NCI-H510A (cell line): ENCODE measurements at regions not wholly inside any gene's neighbourhood (a gene's known extent, or its start where the extent isn't known, plus 50 kb on each side); places are given as distances from the start of the nearest gene placed in this dataset.
"Not testable (repeated sequence)": the region's sequence is repeated elsewhere in the genome, so short reads cannot be mapped to it uniquely, and the experiment has no call there.

Experiments
- DNase-seq: peaks from one replicate; lab custom pipeline; 2025; lab: John Stamatoyannopoulos, UW

DNA sequence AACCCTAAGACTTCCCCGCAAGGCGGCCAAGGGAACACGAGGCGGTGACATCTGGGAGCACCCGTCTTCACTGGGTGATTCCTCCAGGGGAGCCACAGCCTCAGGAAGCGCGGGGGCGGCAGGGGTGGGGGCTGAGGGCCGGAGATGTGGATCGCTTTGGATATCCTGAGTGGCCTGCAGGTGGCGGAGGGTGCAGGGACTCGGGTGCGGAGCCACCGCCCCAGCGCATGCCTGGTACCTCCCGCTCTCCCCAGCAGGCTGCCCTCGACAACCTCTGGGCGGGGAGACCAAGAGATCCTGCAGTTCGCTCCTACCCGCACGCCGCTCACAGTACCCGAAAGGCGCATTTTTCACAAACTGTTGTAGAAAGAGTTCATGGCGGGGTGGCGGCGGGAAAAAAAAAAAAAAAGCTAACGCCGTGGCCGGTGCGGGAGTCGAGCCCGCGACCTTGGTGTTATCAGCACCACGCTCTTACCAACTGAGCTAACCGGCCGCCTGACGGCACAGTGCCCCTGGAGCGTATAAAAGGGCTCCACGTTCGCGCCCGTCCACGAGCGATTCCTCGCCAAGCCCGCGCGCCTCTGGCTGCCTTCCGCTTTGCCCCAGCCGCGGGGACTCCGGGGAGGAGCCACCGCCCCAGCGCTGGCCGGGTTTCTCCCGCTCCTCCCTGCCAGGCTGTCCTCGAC lies 124.7 kb upstream of the PRKX start:
- DNase-seq, result not testable (repeated sequence)

DNA sequence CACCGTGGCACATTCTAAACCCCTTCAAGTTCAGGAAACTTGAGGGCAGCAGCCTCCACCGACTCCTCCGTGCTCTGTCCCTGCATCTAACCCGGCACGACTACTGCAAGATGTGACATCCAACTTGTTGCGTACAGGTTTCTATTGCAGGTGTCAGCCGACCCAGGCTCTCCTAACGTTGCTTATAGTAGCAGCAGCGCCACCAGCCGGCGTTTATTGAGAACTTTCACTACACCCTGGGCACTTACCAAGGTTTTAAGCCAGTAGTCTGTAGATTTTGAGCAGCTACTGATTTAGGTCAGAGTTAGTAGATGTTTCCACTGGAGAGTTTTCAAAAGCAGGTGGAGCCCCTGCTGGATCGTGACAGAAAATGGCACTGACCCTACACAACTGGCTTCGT lies 123.8 kb upstream of the PRKX start:
- DNase-seq, result not testable (repeated sequence)

DNA sequence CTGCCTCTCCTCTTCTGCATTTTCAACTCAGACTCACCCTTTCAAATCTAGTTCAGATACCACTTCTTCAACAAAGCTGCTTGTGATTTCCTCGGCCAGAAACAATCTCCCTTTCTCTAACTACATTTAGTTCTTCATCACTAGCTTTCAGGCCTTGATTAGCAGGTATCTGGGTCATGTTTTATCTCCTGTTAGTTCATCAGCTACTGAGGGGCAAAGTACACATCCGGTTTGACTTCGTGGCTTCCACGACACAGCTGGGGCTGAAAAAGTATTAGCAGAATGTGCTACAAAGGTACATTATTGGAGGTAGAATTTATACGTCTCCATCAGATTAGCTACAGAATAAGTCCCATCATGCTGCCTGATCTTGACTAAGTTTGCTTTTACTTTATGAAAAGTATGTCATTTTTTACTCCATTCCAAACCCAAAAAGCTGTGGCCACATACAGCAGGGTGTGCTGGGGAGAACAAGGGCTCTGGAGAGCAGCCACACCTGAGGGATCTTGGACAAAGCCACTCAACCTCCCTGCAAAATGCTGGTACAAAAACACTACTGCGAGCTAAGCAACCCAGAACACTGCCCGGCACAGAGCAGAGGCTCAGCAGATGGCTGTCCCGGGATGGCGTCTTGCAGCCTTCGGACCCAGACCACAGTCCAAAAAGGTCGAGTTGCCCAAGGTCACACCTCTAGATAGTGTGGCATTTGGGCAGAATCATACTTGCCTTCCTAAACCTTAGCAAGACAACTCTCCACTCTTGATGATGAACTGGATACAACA lies 120.5 kb upstream of the PRKX start:
- not testable (repeated sequence) for DNase-seq

DNA sequence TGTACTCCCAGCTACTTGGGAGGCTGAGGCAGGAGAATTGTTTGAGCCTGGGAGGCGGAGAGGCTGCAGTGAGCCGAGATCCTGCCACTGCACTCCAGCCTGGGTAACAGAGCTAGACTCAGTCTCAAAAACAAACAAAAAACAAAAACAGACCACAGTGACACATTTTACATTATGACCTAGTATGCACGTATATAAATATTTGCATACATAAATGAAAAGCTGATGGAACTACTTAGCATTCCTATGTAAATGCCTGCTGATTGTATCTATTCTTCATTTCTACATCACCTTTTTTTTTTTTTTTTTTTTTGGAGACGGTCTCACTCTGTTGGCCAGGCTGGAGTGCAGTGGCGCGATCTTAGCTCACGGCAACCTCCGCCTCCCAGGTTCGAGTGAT lies 116.6 kb upstream of the PRKX start:
- not testable (repeated sequence) for DNase-seq

DNA sequence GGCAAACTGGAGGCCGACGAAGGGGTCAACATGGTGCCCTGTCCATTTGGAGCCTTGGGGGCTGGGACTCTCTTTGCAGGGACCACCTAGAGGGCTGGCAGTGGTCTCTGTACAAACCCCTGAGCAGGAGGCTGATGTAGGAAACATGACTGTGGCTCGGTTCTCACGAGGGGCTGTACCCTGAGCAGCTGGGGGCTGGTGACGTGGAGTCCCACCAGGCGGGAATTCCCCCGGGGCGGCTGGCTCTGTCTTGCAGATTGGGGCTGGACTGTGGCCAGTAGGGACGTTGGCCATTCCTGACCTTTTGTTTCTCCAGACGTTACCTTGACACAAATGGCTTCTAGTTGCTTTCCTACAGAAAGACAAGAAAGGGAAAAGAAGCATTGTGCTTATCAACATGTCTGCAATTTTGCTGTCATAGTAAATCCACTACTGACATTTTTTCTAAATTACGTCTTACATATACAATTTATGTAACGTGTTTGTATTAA lies 115.6 kb upstream of the PRKX start:
- DNase-seq, result not testable (repeated sequence)

DNA sequence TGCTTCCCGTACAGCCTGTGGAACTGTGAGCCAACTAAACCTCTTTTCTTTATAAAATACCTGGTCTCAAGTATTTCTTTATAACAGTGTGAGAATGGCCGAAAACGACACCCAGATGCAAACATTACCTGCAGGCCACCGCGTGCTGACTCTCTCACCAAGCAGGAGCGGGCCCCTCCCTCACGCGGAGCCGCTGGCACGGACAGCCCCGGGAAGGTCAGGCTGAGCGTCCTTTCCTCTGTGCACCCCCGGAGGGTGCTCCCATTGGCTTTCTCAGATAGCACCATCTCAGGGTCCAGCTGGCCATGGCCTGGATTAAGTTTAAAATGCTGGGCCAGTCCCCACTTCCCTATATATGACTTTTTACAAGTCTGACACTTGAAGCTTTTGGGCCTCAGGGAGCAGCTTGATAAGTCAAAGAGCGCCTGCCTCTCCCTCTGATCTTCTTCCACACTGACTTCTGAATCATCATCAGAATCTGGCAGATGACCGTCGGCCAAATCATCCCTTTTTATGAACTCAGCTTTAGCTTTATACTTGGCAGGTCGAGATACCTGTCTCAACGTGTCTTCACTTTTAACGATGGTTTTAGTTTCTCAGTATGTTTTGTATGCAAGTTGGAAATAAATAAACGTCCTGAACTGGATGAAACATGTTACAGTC lies 115.1 kb upstream of the PRKX start:
- not testable (repeated sequence) for DNase-seq

DNA sequence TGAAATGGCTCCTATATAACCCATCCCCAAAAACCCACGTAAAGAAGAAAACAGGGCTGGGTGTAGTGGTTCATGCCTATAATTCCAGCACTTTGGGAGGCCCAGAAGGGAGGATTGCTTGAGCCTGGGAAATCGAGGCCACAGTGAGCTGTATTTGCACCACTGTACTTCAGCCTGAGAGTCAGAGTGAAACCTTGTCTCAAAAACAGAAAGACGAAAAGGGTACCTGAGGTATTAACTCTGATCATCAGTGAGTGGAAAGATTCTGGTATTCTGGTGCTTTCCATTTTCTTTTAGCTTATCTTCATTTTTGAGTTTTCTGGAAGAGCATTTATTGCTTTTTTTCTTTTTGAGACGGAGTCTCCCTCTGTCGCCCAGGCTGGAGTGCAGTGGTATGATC lies 110.6 kb upstream of the PRKX start:
- DNase-seq, result not testable (repeated sequence)

DNA sequence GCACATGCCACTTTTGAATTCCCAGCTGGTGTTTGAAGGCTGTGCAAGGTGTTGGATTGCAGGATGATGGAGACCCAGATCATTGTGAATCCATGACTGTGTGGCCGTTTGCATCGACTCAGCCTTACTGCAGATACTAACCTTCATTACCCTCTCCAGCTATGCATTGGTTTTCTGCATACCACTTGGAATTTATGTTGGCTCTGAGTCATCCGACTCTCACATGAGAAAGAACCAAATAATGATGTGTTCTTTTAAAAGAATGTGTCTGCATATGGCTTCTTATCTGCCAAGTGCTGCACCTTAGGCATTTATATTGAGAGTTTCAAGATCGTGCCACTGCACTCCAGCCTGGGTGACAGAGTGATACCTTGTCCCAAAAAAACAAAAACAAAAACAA lies 106.7 kb upstream of the PRKX start:
- DNase-seq, result no peak

DNA sequence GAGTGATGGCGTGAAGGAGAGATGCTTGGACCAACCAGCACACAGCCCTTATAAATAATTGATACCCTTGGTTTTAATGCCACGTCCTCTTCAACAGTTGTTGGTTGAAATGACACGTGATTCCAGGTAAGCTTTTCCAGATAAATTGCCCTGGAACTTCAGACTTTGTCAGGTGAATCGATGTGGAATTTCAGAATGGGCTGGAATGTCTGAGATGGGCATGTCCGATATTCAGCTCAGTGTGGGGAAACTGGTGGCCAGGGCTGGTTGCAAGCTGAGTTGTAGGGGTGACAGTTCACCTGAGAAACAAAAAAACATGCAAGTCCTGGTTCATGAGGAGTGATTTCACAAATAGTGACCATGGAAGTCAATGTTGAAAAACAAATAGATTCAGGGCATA lies 104.0 kb upstream of the PRKX start:
- DNase-seq, result not testable (repeated sequence)

DNA sequence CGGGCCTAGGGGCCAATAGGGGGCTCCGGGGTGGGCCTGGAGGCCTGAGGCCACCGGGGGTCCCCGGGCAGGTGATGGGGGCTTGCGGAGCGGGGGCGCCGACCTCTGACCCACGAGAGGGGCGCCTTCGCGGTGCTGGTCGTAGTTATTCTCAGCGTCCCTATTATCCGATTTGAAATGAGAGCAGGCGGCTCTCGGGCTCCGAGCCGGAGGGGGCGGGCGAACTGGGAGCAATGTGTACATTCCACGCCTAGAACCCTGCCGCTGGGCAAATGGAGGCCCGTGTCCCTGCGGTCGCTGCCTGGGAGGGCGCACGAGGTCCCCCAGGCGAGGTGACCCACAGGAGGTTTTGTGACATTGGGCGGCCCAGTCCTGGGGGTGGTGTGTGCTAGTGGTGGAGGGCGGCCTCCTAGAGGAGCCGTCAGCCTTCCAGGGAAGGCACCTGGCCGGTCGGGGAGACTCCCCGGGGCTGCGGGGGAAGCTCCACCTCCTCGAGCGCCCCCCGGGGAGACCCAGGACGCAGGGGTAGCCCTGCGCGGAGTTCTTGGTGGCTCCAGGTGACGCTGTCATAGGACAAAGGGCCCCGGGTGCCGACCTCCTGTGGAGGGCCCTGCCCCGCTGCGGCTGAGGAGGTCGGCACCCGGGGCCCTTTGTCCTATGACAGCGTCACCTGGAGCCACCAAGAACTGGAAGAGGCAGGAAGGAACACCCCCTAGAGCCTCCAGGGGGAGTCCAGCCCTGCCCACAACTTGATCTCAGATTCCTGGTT lies 102.6 kb upstream of the PRKX start:
- peak; percentile 44 for DNase-seq

DNA sequence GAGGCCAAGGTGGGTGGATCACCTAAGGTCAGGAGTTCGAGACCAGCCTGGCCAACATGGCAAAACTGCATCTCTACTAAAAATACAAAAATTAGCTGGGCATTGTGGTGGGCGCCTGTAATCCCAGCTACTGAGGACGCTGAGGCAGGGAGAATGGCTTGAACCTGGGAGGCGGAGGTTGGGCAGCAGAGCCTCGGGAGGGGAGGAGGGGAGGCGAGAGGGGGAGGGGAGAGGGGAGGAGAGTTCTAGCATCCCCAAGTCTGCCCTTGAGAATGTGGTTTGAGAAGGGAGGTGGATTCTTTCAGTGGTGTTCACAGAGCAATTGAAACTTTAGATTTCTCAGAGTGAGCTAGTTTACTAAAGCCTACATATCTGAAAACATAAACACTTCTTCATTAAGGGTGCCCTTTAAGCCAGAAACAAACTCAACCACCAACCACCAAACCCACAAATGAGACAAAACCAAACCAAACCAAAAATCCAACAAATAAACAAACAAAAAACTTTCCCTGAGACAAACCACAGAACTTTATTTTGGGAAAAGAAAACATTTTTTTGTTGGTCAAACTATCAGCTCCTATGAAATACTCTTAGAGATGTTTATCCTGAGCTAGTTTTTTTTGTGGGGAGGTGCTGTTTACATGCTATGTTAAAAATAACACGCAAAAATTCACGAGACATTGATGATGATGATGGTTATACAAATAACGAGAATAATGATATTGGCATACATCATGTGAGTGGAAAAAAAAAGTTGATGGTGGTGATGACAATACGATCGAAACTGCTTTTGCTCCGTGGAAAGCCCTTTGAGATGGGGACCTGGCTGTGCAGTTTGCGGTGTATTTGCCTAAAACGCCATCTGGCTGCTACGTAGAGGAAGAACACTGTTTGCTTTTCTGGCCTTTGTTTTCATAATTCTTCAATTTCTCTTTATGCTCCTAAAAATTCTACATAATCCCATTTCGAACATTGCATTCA lies 98.2 kb upstream of the PRKX start:
- no peak for DNase-seq

DNA sequence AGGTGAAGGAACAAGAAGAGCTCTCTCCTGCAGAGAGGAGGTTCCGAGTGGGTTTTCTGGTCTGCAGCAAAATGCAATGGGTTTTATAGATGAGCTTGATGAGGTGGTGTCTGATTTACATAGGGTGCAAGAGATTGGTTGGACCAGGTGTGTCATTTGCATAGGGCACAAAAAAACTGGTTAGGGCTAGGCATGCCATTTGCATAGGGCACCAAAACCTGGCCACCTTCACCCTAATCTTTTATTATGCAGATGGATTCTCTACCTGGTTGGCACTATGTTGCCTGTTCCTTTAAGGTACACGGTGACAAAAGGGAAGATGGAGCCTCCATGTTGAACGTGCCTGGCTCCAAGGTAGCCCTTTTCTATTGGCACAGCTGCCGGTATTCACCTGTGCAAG lies 94.5 kb upstream of the PRKX start:
- DNase-seq, result no peak

DNA sequence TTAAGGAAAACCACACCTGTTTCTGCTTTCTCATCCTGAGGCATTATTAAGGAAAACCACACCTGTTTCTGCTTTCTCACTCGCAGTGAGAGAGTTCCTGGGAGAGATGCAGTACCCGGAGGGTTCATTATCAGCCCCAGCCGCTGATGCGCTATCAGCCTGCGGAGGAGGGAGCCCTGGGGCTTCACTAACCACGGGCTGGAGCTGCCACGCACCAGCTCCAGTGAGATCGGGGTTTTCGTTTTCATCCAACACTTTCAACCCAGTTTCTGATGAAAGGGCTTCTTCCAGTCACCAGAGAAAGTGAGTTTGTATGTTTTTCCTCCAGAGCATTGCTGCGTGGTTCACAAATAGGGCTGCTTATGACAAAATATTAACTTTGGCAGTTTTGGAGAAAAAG lies 93.2 kb upstream of the PRKX start:
- DNase-seq, result no peak

DNA sequence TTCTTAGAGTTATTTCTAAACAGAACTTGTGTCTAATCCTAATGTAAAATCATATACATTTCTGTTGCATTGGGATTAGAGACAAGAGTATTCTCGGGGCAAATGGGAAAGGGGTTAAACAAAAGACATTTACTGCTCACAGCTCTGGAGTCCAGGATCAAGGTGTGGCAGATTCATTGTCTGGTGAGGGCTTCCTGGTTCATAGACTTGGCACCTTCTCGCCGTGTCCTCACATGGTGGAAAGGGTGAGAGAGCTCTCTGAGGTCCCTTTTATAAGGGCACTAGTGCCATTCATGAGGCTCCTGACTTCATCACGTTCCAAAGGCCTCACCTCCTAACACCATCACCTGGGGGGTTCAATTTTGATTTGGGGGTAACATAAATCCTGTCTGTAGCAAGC lies 90.3 kb upstream of the PRKX start:
- no peak for DNase-seq

DNA sequence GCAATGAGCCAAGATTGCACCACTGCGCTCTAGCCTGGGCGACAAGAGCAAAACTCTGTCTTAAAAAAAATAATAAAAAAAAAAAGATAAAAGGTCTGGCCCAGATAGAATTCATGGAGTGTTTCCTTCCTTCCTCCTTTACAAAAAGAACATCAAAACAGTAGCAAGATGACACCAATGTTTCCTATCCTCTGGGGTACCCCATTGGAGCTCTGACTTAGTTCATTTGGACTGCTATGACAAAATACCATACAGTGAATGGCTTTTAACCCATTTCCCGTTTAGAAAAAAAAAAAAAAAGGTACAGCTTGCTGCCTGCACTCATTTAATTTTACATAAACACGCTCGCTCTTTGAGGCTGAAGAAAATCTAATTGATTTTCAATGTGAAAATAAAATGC lies 89.9 kb upstream of the PRKX start:
- no peak for DNase-seq

DNA sequence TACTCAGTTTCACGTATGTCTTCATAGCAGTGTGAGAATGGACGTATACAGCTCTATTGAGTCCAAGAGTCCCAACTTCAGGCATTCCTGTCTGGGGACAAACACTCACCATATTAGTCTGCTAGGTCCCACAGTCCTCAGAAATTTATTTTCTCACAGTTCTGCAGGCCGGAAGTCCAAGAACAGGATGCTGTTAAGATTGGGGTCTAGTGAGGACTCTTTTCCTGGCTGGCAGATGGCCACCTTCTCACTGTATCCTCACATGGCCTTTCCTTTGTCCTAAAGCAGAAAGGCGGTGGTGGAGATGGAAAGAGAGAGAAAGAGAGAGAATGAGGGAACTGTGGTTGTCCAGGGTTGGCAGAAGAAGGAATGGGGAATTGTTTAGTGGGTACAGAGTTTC lies 82.0 kb upstream of the PRKX start:
- DNase-seq, result not testable (repeated sequence)

DNA sequence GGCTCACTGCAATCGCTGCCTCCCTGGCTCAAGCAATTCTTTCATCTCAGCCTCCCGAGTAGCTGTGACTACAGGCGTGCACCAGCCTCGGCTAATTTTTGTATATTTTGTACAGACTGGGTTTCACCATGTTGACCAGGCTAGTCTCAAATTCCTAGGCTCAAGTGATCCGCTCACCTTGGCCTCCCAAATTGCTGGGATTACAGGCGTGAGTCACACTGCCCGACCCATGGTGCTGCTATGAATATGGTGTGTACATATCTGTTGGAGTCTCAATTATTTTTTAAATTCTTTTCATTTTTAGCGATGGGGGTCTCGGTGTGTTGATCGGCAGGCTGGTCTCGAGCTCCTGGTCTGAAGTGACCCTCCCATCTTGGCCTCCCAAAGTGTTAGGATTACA lies 78.0 kb upstream of the PRKX start:
- no peak for DNase-seq

DNA sequence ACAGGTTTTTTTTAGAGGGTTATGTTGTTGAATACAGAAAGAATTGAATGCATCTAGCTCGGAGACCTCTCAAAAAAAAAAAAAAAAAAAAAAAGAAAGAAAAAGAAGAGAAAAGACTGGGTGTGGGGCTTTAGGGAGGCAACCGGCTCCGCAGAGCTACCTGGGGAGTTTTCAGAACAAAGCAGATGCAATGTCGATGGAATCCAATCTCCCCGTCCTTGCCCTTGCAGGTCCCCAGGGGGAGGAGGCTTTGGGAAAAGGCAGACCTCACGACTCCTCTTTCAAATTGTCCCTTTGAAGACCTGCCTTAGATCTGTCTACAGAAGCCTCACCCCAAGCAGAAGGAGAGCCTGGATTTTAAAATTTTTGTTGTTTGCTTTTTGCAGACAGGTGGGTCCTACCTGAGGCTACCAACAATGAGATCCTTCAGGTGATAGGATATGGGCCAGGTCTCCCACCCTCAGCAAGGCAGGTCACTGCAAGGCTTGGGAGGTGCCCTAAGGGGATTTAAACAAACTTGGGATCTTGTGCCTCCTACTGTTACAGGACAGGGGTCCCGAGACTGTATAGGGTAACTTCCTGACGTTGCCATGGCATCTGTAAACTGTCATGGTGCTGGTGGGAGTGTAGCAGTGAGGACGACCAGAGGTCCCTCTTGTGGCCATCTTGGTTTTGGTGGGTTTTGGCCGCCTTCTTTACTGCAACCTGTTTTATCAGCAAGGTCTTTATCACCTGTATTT lies 75.2 kb upstream of the PRKX start:
- DNase-seq, result no peak

DNA sequence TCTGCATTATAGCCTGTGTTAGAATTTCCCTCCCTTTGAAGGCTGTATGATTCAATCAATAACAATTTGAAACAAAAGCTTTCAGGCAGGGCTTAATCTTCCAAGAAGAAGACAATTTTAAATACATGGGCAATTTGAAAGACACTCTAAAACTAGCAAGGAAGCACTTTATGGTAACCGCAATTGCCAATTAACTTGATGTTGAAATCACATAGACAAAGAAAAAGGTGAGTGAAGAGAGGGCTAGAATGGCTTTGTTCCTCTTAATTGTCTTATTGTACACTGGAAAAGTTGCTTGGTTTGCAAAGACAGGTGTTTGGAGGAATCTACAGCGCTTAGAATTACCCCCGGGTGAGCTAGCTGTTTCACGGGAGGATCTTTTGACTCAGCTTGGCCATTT lies 74.4 kb upstream of the PRKX start:
- no peak for DNase-seq

DNA sequence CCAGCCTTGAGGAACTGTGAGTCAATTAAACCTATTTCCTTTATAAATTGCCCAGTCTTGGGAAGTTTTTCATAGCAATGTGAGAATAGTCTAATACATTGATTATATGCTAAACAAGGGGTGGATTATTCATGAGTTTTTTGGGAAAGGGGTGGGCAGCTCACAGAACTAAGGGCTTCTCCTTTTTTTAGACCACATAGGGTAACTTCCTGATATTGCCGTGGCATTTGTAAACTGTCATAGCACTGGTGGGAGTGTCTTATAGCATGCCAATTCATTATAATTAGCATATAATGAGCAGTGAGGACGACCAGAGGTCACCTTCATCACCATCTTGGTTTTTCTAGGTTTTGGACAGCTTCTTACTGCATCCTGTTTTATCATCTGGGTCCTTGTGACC lies 72.4 kb upstream of the PRKX start:
- not testable (repeated sequence) for DNase-seq
